Calu3 (cell line): ENCODE measurements at regions not wholly inside any gene's neighbourhood (a gene's known extent, or its start where the extent isn't known, plus 50 kb on each side); places are given as distances from the start of the nearest gene placed in this dataset.

Source experiments
- BruUV-seq: library from RNA; stranded (reverse); fragments of 400-500 nt; replicated peaks from 2 replicates; lab custom pipeline; 2021; lab: Mats Ljungman, UMichigan
- CTCF ChIA-PET: fragments of 300-600 bp; sonication (Branson Sonifier 250); formaldehyde crosslinking; loops from one replicate; lab custom pipeline; 2022; ENCODE audit warnings: antibody characterized with exemption; lab: Charles Lee
- DNase-seq: peaks from one replicate; pipeline ENCODE4 v3.0.0; 2022
- H3K27ac Mint-ChIP-seq: one replicate; pipeline ENCODE4 v1.8.0; 2022; ENCODE audit warnings: mixed read lengths; ENCODE audit not compliant: unreplicated experiment
- H3K27me3 Mint-ChIP-seq: one replicate; pipeline ENCODE4 v1.8.0; 2022; ENCODE audit warnings: mixed read lengths; ENCODE audit not compliant: unreplicated experiment
- H3K36me3 Mint-ChIP-seq: one replicate; pipeline ENCODE4 v1.8.0; 2022; ENCODE audit warnings: mild to moderate bottlenecking, moderate library complexity, mixed read lengths; ENCODE audit not compliant: insufficient read depth, unreplicated experiment
- H3K4me1 Mint-ChIP-seq: one replicate; pipeline ENCODE4 v1.8.0; 2022; ENCODE audit warnings: mild to moderate bottlenecking, low read depth, mixed read lengths; ENCODE audit not compliant: unreplicated experiment
- H3K4me3 Mint-ChIP-seq: one replicate; pipeline ENCODE4 v1.8.0; 2022; ENCODE audit warnings: mild to moderate bottlenecking, low read depth, moderate library complexity, mixed read lengths; ENCODE audit not compliant: unreplicated experiment
- H3K9me3 Mint-ChIP-seq: one replicate; pipeline ENCODE4 v1.8.0; 2022; ENCODE audit warnings: low read depth, mixed read lengths; ENCODE audit not compliant: unreplicated experiment
- intact Hi-C: fragments of 100-400 bp; cut with micrococcal nuclease; formaldehyde crosslinking; loops from one replicate; pipeline ENCODE4 v1.10.0; 2022; ENCODE audit not compliant: unreplicated experiment
- TF ChIP-seq, protein P1 (sequence below): fragments of 200-600 bp; IDR thresholded peaks from one replicate; pipeline ENCODE4 v1.8.0; 2022; ENCODE audit warnings: antibody characterized with exemption; ENCODE audit not compliant: unreplicated experiment

DNA sequence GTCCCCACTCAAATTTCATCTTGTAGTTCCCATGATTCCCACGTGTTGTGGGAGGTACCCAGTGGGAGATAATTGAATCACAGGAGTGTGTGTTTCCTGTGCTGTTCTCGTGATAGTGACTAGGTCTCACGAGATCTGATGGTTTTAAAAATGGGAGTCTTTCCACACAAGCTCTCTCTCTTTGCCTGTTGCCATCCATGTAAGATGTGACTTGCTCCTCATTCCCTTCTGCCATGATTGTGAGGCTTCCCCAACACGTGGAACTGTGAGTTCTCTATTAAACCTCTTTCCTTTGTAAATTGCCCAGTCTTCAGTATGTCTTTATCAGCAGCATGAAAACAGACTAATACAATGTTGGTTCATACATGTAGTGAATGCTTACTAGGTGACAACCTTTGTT is 163.2 kb upstream of the PALMD start:
- DNase-seq: no peak
- Mint-ChIP-seq H3K36me3 (no peaks in the 10 kb centered on the region), H3K27me3 (no peaks in the 10 kb centered on the region), H3K27ac (no peak overlapping the region), H3K4me1 (no peaks in the 10 kb centered on the region), H3K4me3 (no peak overlapping the region), H3K9me3 (no peaks in the 10 kb centered on the region)
- CTCF ChIA-PET: interaction anchor here (0.7 kb wide), 1 partner anchor 43 kb away, joined by 4 read pairs; no protein-coding TSS in a partner anchor
- BruUV-seq: no TSS peak
- intact Hi-C loops: loop anchor here (10.0 kb wide), 1 partner anchor 688 kb away; no protein-coding TSS in a partner anchor
- TF ChIP-seq, protein P1, sequence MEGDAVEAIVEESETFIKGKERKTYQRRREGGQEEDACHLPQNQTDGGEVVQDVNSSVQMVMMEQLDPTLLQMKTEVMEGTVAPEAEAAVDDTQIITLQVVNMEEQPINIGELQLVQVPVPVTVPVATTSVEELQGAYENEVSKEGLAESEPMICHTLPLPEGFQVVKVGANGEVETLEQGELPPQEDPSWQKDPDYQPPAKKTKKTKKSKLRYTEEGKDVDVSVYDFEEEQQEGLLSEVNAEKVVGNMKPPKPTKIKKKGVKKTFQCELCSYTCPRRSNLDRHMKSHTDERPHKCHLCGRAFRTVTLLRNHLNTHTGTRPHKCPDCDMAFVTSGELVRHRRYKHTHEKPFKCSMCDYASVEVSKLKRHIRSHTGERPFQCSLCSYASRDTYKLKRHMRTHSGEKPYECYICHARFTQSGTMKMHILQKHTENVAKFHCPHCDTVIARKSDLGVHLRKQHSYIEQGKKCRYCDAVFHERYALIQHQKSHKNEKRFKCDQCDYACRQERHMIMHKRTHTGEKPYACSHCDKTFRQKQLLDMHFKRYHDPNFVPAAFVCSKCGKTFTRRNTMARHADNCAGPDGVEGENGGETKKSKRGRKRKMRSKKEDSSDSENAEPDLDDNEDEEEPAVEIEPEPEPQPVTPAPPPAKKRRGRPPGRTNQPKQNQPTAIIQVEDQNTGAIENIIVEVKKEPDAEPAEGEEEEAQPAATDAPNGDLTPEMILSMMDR: no peak

DNA sequence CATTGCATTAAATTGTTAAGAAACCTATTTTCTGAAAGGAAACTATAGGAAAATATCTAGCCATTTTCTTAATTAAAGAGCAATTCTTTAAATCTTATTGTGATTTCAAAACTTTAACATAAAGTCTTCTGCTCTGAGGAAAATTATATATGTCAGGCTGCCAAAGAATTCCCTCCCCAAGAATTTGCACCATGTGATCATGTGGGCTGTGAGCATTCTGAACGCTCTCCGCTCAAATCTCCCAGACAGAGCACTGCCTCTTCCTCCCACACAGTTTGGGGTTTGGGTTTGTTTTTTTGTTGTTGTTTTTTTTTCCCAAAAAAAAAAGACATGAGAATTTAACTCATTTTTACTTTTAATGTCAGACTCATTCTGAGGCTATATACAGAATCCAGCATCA is 155.9 kb upstream of the PALMD start:
- no peaks in the 10 kb centered on the region for H3K36me3 Mint-ChIP-seq
- H3K4me3 Mint-ChIP-seq: no peak overlapping the region
- TF ChIP-seq, protein P1: no peak
- no peaks in the 10 kb centered on the region for H3K4me1 Mint-ChIP-seq
- no TSS peak for BruUV-seq
- intact Hi-C loops: no loop called here
- no peak overlapping the region for H3K27ac Mint-ChIP-seq
- H3K27me3 Mint-ChIP-seq: no peaks in the 10 kb centered on the region
- no peak for DNase-seq
- CTCF ChIA-PET: no interaction called here
- no peaks in the 10 kb centered on the region for H3K9me3 Mint-ChIP-seq

DNA sequence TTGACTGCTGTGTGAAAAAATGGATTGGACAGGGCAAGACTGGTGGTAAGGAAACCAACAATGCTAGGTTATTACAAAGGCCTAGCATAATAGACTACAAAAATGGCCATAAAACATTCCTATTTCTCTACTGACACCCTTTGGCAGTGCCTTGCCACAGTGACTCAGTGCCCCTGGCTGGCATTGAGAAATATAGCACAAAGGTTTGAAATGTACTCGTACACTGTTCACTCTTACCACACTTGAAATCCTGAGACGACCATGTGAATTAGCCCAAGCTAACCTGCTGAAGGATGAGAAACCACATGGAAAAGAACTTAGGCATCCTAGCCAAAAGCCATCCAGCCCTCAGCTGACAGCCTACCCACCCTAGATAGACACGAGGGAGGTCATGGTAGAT is 149.8 kb upstream of the PALMD start:
- DNase-seq: no peak
- no peaks in the 10 kb centered on the region for H3K4me1 Mint-ChIP-seq
- H3K36me3 Mint-ChIP-seq: no peaks in the 10 kb centered on the region
- TF ChIP-seq, protein P1: no peak
- intact Hi-C loops: no loop called here
- BruUV-seq: no TSS peak
- CTCF ChIA-PET: no interaction called here
- H3K27me3 Mint-ChIP-seq: no peaks in the 10 kb centered on the region
- no peak overlapping the region for H3K4me3 Mint-ChIP-seq
- no peak overlapping the region for H3K27ac Mint-ChIP-seq
- no peaks in the 10 kb centered on the region for H3K9me3 Mint-ChIP-seq

DNA sequence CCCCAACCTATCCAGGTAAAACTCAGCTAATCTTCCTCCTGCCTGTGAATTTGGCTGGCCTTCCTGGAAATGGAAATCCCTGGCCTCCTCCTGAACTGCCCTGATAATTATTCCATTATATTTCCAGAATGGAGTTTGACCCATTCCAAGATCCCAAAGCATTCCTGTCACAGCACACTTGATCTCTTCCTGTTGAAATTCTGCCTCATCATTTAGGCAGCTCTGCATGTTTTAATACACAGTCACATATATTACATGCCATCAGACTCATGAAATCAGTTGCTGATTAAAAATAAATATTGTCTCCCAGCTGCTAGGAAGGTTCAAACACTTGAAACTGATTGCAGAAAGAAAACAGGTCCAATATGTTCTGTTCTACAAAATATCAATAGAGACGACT is 148.2 kb upstream of the PALMD start:
- intact Hi-C loops: no loop called here
- CTCF ChIA-PET: no interaction called here
- TF ChIP-seq, protein P1: no peak
- no peaks in the 10 kb centered on the region for H3K4me1 Mint-ChIP-seq
- H3K36me3 Mint-ChIP-seq: no peaks in the 10 kb centered on the region
- no peaks in the 10 kb centered on the region for H3K27me3 Mint-ChIP-seq
- DNase-seq: no peak
- H3K4me3 Mint-ChIP-seq: no peak overlapping the region
- no peak overlapping the region for H3K27ac Mint-ChIP-seq
- H3K9me3 Mint-ChIP-seq: no peaks in the 10 kb centered on the region
- no TSS peak for BruUV-seq
